Stimulated activated naive CD4-positive, alpha-beta T cell (primary cell): ENCODE measurements at regions not wholly inside any gene's neighbourhood (a gene's known extent, or its start where the extent isn't known, plus 50 kb on each side); places are given as distances from the start of the nearest gene placed in this dataset.

Experiments
- DNase-seq, 6 experiments: peaks; one replicate each; lab custom pipeline; 2025; lab: John Stamatoyannopoulos, UW

GRCh38 chr7:153835712-153836265 is 216.4 kb upstream of the DPP6 start:
- no peak for DNase-seq

DNA sequence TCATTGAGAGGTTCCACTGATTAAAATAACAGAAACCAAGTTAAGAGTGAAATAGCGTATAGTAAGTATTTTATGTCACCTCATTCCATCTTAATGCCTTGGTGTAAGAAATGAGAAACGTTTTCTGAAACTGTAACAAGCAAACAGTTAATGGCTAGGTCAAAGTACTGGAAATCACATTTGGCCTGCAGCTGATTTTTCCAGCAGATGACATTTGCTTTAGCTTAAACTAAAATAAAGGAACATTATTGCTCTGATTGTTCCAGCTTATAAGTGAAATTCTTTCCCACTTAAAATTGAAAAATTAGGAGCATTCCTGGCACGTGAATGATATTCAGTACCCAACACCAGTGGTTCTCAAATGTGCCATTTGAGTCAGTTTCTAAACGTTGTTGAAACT is 213.6 kb upstream of the DPP6 start:
- no peak for DNase-seq

DNA sequence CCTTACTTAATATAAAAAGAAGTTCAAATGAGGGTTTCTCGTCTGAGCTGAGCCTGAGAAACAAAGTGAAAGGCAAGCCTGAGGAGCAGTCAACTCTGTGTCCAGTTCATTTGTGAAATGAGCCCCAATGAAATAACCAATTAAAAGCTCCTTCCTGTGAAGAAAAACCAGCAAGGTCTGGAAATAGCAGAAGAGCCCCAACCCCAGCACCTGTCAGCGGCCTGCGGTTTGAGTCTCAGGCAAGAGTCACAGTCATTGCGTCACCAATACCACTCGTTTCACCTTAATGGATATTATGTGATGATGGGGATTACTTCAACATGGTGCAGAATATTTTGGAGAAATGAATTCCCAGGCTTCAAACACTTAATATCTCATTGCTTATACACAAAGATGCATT is 211.3 kb upstream of the DPP6 start:
- no peak for DNase-seq

DNA sequence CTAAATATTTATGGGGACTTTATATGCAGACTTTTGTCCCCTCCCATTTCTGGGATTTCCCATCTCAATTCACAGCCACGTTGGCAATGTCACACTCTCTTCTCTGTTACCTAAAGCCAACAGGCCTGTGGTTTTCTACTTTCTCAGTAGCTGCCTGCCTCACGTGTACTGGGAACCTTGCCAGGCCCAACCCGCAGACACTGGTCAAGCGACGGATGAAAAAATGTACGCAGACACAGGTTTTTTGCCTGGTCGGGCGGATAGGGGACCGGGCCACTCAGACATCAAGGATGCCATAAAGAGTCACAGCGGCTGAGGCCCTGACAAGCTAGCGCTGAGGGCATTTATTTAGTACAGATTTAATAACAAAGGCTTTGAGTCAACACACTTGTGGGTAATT is 204.4 kb upstream of the DPP6 start:
- no peak for DNase-seq

DNA sequence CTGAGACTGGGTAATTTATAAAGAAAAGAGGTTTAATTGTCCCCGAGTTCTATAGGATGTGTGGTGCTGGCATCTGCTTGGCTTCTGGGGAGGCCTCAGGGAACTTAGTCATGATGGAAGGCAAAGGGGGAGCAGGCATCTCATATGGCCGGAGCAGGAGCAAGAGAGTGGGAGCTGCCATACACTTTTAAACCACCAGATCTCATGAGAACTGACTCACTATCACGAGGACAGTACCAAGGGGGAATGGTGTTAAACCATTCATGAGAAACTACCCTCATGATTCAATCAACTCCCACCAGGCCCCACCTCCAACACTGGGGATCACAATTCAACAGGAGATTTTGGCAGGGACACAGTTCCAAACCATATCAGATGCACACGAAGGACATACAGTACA is 199.9 kb upstream of the DPP6 start:
- no peak for DNase-seq

DNA sequence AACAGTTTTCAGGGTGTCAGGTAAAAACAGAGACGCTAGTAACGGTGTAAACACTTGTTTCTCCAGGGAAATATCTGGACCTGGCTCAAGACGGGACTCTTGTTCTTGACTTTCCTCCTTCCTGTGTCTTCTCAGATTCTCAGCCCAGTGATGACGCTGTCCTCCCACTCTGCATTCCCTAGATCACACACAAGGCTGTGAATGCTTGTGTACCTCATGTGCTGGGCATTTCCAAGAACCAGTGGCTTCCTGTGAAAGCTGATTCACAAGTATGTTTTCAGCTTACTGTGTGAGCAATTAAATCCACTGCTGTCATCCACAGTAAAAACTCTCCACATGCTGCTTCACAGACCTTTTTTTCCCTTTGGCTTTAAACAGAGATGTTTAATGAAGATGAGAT is 193.8 kb upstream of the DPP6 start:
- no peak for DNase-seq

DNA sequence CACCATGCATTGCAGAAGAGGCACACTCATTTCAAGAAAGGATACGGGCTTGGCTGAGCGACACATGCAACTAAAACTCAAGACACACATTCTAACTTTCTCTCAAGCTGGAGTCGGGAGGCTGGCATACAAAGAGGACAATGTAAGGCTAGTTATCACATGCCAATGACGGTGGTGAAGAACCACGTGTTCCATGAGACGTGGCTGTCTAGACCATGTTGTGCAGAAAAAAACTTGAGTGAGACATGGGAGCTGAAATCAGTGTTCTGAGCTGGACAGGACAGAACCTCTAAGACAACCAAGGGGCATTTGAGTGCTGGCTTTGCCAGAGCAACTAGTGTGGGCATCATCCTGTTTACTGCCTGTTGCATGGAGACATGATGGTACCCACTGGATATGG is 193.0 kb upstream of the DPP6 start:
- DNase-seq: no peak

DNA sequence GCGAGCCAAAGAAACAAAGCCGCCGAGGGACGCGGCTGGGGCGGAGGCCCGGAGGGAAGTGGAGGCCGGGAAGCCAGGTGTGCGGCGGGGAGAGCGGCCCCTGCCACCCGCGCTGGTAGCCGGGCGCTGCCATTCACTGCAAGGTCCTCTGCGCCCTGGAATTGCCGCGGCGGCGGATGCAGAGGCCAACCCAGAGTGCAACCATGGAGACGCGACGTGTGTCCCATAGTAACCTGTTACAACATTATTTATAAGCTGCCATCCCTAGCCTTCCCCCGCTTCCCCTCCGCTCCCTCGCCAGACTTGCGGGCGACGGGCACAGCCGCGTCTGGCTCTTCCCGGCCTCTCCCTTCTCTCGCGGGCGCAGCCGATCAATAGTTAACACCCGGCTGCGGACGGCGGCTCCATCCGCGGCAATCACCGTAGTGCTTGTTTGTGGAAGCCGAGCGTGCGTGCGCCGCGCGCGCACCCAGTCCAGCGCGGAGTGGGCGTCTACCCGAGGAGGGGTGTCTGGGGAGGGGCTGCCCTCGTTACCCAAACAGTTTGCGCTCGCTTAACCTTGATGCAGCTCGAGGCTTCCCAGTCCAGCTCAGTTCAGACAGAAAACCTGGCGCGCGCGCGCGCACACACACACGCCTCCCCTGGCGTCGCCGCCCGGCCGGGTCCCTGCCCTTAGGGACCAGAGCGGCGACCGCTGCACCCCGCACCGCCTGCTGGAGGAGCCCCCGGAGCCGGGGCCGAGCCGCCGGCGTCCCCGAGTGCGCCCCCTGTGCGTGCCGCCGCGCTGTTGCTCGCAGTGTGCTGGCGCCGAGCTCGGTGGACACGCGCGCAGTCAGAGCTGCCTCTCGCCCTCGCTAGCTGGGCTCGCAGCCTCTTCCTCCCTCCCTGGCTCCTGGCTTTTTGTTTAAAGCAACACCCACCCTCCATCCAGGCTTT is 165.4 kb upstream of the DPP6 start:
- DNase-seq: no peak

- no peak for DNase-seq
Measured at GRCh38 chr7:153887749-153888569, 164.2 kb upstream of the DPP6 start.

- no peak for DNase-seq
Measured at GRCh38 chr7:153891990-153892389, 160.2 kb upstream of the DPP6 start.

- no peak for DNase-seq
Measured at GRCh38 chr7:153902862-153903261, 149.3 kb upstream of the DPP6 start.

DNA sequence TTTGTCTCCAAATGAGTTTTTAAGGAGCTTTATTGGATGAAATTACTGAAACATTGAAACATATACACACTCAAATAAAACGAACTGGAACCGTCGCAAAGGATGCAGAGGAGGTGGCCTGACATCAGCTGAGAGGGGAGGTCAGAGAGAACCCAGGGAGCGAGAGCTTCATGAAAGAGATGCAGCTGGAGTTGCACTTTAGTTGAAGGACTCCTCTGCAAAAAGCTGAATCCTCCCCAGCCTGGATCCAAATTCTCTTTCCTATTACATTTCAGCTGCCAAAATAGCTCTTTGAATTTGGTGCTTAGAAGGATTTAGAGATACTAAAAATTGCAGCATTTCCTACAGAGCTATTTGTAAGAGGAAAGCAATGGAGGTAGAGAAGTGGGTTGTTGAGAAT is 140.0 kb upstream of the DPP6 start:
- no peak for DNase-seq

DNA sequence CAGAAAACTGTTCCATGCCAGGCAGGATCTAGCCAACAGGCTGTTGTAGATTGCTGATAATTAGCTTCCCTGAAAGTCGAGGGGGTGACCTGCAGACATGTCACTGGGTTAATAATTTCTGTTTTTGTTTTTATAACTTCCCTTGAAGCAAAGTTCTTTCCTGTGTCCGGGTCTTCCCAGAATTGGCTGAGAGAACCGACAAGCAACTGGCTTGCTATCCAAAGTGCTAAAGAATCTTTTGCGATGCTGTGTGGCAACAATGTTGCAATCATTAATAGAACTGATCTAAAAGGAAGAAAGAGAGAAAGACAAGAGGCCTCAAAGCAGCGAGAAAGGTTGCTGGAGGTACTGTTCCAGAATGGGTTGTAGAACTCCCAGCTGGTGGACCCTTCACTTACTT is 132.1 kb upstream of the DPP6 start:
- no peak for DNase-seq

DNA sequence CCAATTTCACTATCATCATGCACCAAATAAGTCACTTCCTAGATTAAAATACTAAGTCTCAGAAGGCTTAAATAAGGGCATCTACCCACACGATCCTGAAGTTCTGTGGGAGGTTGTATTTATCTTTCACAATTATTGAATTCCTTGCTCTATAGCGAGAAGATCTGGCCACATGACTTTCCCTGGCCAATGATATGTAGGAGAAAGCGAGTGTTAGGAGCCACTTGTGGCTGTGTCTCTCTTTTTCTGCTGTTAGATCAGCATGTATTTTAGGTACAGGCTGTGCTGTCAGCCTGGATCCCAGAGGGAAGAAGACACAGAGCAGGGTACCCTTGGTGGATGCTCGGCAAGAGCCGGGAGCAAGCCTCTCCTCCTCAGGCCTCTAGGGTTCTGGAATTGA is 131.3 kb upstream of the DPP6 start:
- DNase-seq: no peak

- no peak for DNase-seq
Measured at GRCh38 chr7:153921408-153921807, 130.8 kb upstream of the DPP6 start.

DNA sequence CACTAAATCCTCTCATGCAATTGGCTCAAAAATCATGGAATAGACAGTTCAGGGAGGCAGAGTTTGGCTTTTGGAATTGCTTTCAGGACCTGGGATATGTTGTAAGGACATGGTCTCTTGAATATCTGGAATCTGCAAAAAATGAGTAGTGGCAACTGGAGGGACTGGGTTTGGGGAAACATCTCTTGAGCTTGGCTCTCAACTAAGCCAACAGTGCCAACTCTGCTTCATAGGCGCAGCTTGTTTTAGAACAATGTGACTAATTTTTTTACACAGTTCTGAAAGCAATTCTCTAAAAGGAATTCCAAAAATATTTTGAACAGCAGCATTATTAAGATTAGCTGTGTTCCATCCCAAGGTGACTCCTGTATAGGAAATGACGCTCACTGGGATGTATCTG is 121.5 kb upstream of the DPP6 start:
- no peak for DNase-seq

DNA sequence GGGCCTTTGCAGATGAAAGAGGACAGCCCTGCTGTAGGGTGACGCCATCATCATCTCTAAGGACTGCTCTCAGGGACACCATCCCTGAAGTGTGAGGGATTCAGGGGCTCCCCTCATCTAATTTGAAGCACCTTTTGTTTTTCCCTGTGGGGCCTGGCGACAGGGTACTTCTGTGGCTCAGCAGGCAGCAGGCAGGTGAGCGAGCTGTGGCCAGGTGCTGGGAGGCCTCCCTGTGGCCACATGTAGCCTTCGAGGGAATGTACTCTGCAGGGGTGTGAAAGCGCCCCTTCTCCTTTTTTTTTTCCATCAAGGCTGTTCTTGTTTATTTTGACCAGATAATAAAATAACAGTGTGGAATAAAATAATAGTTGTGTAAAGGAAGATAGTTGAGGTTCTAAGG is 118.2 kb upstream of the DPP6 start:
- DNase-seq: no peak

GRCh38 chr7:153934629-153935028 is 117.6 kb upstream of the DPP6 start:
- no peak for DNase-seq

DNA sequence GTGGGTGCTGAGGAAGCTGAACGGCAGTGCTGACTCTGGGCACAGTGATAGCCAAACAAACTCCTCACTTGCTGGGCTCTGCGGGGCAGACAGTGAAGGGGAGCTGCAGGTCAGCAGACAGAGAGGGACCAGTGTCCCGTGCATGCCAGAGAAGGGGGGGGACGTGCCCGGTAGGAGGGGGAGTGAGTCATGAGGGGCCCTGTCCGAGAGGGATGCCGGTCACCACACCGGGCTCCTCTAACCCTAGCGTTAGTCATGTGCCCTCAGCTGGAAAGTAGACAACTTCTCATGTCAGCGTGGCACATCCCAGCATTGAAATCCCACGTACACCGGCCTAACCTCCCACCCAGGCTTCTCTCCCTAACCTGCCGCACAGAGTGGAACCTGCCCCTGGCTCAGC is 117.1 kb upstream of the DPP6 start:
- no peak for DNase-seq

GRCh38 chr7:153938451-153938850 is 113.7 kb upstream of the DPP6 start:
- DNase-seq: no peak

GRCh38 chr7:153939177-153939576 is 113.0 kb upstream of the DPP6 start:
- no peak for DNase-seq

DNA sequence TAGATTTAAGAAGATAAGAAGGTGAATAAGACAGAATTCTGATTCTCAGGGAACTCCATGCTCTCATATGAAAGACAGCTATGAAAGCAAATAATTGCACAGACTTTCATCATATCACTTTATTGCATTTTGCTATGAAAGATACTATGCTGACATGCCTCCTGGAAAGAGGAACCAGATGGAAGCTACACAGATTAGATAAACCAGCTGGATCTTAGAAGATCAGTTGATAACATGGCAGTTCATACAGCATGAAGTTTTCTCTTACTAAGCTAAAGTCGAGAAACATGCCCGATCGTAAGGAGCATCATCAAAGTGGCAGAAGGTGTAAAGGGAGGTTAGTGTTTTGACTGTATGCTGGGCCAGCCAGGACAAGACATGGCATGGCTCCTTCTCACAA is 112.5 kb upstream of the DPP6 start:
- DNase-seq: no peak

DNA sequence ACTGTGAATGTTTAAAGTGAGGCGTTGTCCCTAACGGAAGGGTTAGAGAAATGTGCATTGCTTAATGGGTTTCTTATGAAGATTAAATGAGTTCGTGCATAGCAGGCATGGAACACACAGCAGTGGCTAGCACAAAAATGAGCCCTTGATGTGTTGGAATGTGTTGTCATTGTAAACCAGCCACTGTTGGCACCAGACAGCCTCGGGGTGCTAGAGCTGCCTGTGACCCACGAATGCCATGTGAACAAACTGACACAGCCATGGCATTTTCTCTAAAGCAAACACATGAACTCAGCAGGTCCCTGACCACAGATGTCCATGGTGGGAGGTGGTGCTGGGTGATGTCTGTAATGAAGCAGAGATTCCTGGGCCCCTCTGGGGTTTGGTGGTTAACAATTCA is 111.1 kb upstream of the DPP6 start:
- no peak for DNase-seq
